Endothelial cell of umbilical vein (primary cell): ENCODE measurements at regions not wholly inside any gene's neighbourhood (a gene's known extent, or its start where the extent isn't known, plus 50 kb on each side); places are given as distances from the start of the nearest gene placed in this dataset.

ENCODE experiments used
- CTCF ChIP-seq, 2 donors: IDR thresholded peaks; 1 replicate in 1 of 2; 2 replicates in 1 of 2; pipeline ENCODE4 v1.5.1; 2011; ENCODE audit warnings: low read length in 2 of 2, mild to moderate bottlenecking in 2 of 2, moderate library complexity in 2 of 2, control low read depth in 1 of 2, inconsistent platforms in 1 of 2, low read depth in 1 of 2; ENCODE audit not compliant: insufficient read depth in 1 of 2; ENCODE audit errors: extremely low read depth in 1 of 2
- EZH2 ChIP-seq: IDR thresholded peaks from 2 replicates; pipeline ENCODE4 v1.6.1; 2012; ENCODE audit warnings: borderline replicate concordance, low read depth, mild to moderate bottlenecking, moderate library complexity, low read length, inconsistent platforms; ENCODE audit not compliant: severe bottlenecking
- JUN ChIP-seq: IDR thresholded peaks from 2 replicates; pipeline ENCODE4 v1.6.1; 2011; ENCODE audit warnings: borderline replicate concordance, low read depth; ENCODE audit not compliant: insufficient read length, insufficient read depth
- MYC ChIP-seq: IDR thresholded peaks from one replicate; pipeline ENCODE4 v1.6.1; 2011; ENCODE audit warnings: mild to moderate bottlenecking, low read depth, low read length
- POLR2A ChIP-seq: IDR thresholded peaks from 2 replicates; pipeline ENCODE4 v1.6.1; 2012; ENCODE audit warnings: low read depth, mild to moderate bottlenecking, control low read depth, low read length
- POLR2AphosphoS5 ChIP-seq: IDR thresholded peaks from 2 replicates; pipeline ENCODE4 v1.6.1; 2012; ENCODE audit warnings: low read depth, mild to moderate bottlenecking, control low read depth, low read length, moderate library complexity; ENCODE audit not compliant: insufficient read depth
- TF ChIP-seq, protein P1 (sequence below): IDR thresholded peaks from 2 replicates; pipeline ENCODE4 v1.6.1; 2011; ENCODE audit not compliant: insufficient read depth, insufficient read length

- TF ChIP-seq EZH2 (no peak), JUN (no peak), POLR2A (no peak), CTCF (IDR thresholded peaks at IDR 0.05; ENCODE audit: extremely low read depth in 1 of 2, insufficient read depth in 1 of 2, low read depth in 1 of 2, low read length in 2 of 2) (no peak), POLR2AphosphoS5 (no peak), MYC (no peak)
- TF ChIP-seq, protein P1, sequence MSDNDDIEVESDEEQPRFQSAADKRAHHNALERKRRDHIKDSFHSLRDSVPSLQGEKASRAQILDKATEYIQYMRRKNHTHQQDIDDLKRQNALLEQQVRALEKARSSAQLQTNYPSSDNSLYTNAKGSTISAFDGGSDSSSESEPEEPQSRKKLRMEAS = no peak
Observed at GRCh38 chr18:63070767-63071502, 248.6 kb downstream of the BCL2 start.
